ENCODE measurements at regions not wholly inside any gene's neighbourhood (a gene's known extent, or its start where the extent isn't known, plus 50 kb on each side); places are given as distances from the start of the nearest gene placed in this dataset.
A peak's percentile ranks its signal among the peaks of the same experiment; 100 is the strongest.

DNA sequence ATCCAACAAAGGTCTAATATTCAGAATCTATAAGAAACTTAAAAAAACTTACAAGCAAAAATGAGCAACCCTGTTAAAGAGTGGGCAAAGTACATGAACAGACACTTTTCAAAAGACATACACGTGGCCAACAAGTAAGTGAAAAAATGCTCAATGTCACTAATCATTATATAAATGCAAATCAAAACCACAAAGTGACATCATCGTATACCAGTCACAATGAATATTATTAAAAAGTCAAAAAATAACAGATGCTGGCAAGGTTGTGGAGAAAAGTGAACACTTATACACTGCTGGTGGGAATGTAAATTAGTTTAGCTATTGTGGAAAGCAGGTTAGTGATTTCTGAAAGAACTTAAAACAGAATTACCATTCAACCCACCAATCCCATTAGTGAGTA is 199.1 kb downstream of the SNAPC1 start:
- DNase-seq = no peak
- FAIRE-seq = no peak
- H3K36me3 ChIP-seq (ENCODE audit: control insufficient read depth in 3 of 3, insufficient read depth in 2 of 3, low read depth in 1 of 3, low read length in 3 of 3) = no peaks in the 10 kb centered on the region
- no peak overlapping the region for H3K4me3 ChIP-seq (ENCODE audit: low read depth in 1 of 3, low read length in 3 of 3)
- H3K4me1 ChIP-seq (ENCODE audit: control insufficient read depth in 3 of 3, insufficient read depth in 2 of 3, low read depth in 1 of 3, low read length in 2 of 3) = no peaks in the 10 kb centered on the region
- H3K27me3 ChIP-seq (ENCODE audit: control insufficient read depth in 3 of 3, insufficient read depth in 3 of 3, low read length in 3 of 3) = no peaks in the 10 kb centered on the region
- WGBS, 3 donors = 66 to 88% (median 80%) methylated on average over 2 of the region's 2 CpGs
- no peaks in the 10 kb centered on the region for H3K9me3 ChIP-seq (ENCODE audit: control insufficient read depth in 2 of 2, insufficient read depth in 1 of 2, low read depth in 1 of 2, low read length in 1 of 2)
- no peak overlapping the region for H3K27ac ChIP-seq (ENCODE audit: low read depth in 1 of 3, low read length in 2 of 3)

DNA sequence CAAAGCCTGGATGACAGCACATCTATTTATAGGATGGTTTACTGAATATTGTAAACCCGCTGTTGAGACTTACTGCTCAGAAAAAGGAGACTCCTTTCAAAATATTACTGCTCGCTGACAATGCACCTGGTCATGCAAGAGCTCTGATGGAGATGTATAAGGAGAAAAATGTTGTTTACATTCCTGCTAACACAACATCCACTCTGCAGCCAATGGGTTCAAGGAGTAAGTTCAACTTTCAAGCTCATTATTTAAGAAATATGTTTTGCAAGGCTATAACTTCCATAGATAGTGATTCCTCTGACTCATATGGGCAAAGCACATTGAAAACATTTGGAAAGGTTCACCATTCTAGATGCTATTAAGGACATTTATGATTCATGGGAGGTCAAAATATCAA is 201.7 kb downstream of the SNAPC1 start:
- WGBS, 3 donors = 87 to 96% (median 88%) methylated on average over 2 of the region's 2 CpGs
- DNase-seq (no peak), FAIRE-seq (no peak)
- H3K27ac ChIP-seq (ENCODE audit: low read depth in 1 of 3, low read length in 2 of 3) = no peak overlapping the region
- H3K4me1 ChIP-seq (ENCODE audit: control insufficient read depth in 3 of 3, insufficient read depth in 2 of 3, low read depth in 1 of 3, low read length in 2 of 3) = no peaks in the 10 kb centered on the region
- no peaks in the 10 kb centered on the region for H3K9me3 ChIP-seq (ENCODE audit: control insufficient read depth in 2 of 2, insufficient read depth in 1 of 2, low read depth in 1 of 2, low read length in 1 of 2)
- no peaks in the 10 kb centered on the region for H3K36me3 ChIP-seq (ENCODE audit: control insufficient read depth in 3 of 3, insufficient read depth in 2 of 3, low read depth in 1 of 3, low read length in 3 of 3)
- H3K4me3 ChIP-seq (ENCODE audit: low read depth in 1 of 3, low read length in 3 of 3) = no peak overlapping the region
- H3K27me3 ChIP-seq (ENCODE audit: control insufficient read depth in 3 of 3, insufficient read depth in 3 of 3, low read length in 3 of 3) = no peaks in the 10 kb centered on the region

GRCh38 chr14:61965030-61965745 is 203.0 kb downstream of the SNAPC1 start:
- Histone ChIP-seq H3K4me3 (ENCODE audit: low read depth in 1 of 3, low read length in 3 of 3) (no peak overlapping the region), H3K27ac (ENCODE audit: low read depth in 1 of 3, low read length in 2 of 3) (no peak overlapping the region), H3K36me3 (ENCODE audit: control insufficient read depth in 3 of 3, insufficient read depth in 2 of 3, low read depth in 1 of 3, low read length in 3 of 3) (no peaks in the 10 kb centered on the region), H3K4me1 (ENCODE audit: control insufficient read depth in 3 of 3, insufficient read depth in 2 of 3, low read depth in 1 of 3, low read length in 2 of 3) (no peaks in the 10 kb centered on the region), H3K9me3 (ENCODE audit: control insufficient read depth in 2 of 2, insufficient read depth in 1 of 2, low read depth in 1 of 2, low read length in 1 of 2) (no peaks in the 10 kb centered on the region), H3K27me3 (ENCODE audit: control insufficient read depth in 3 of 3, insufficient read depth in 3 of 3, low read length in 3 of 3) (no peaks in the 10 kb centered on the region)
- DNase-seq (no peak), FAIRE-seq (no peak)
- 84 to 91% (median 86%) methylated on average over 2 of the region's 2 CpGs for WGBS, 3 donors

DNA sequence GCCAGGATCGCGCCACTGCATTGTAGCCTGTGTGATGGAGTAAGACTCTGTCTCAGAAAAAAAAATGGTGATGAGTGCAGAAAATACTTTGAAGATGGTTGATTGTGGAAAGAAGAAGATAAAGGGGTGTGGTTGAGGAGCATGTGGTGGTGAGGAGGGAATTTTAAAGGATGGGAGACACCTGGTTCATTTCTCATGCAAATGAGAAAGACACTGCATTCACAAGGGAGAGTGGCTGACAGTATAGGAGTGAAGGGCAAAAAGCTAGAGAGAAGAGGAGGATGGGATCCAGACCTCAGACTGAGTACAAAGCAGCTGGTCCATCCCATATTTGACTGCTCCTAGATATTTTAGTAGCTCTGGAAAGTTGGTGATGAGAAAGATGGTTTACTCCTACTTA is 206.0 kb downstream of the SNAPC1 start:
- FAIRE-seq (no peak), DNase-seq (no peak)
- no peaks in the 10 kb centered on the region for H3K36me3 ChIP-seq (ENCODE audit: control insufficient read depth in 3 of 3, insufficient read depth in 2 of 3, low read depth in 1 of 3, low read length in 3 of 3)
- H3K9me3 ChIP-seq (ENCODE audit: control insufficient read depth in 2 of 2, insufficient read depth in 1 of 2, low read depth in 1 of 2, low read length in 1 of 2) = no peaks in the 10 kb centered on the region
- WGBS, 3 donors = 91 to 100% (median 98%) methylated on average over 2 of the region's 2 CpGs
- H3K4me3 ChIP-seq (ENCODE audit: low read depth in 1 of 3, low read length in 3 of 3) = no peak overlapping the region
- H3K27ac ChIP-seq (ENCODE audit: low read depth in 1 of 3, low read length in 2 of 3) = no peak overlapping the region
- no peaks in the 10 kb centered on the region for H3K27me3 ChIP-seq (ENCODE audit: control insufficient read depth in 3 of 3, insufficient read depth in 3 of 3, low read length in 3 of 3)
- H3K4me1 ChIP-seq (ENCODE audit: control insufficient read depth in 3 of 3, insufficient read depth in 2 of 3, low read depth in 1 of 3, low read length in 2 of 3) = no peaks in the 10 kb centered on the region

- Histone ChIP-seq H3K4me1 (ENCODE audit: control insufficient read depth in 3 of 3, insufficient read depth in 2 of 3, low read depth in 1 of 3, low read length in 2 of 3) (no peaks in the 10 kb centered on the region), H3K4me3 (ENCODE audit: low read depth in 1 of 3, low read length in 3 of 3) (no peak overlapping the region), H3K27ac (ENCODE audit: low read depth in 1 of 3, low read length in 2 of 3) (no peak overlapping the region), H3K36me3 (ENCODE audit: control insufficient read depth in 3 of 3, insufficient read depth in 2 of 3, low read depth in 1 of 3, low read length in 3 of 3) (no peaks in the 10 kb centered on the region), H3K27me3 (ENCODE audit: control insufficient read depth in 3 of 3, insufficient read depth in 3 of 3, low read length in 3 of 3) (peaks cover 0 to 2% (median 0%) of the 10 kb centered on the region in 3 donors), H3K9me3 (ENCODE audit: control insufficient read depth in 2 of 2, insufficient read depth in 1 of 2, low read depth in 1 of 2, low read length in 1 of 2) (peaks cover 0 to 8% of the 10 kb centered on the region in 2 donors)
- FAIRE-seq (no peak), DNase-seq (no peak)
- WGBS, 3 donors = 79 to 82% (median 81%) methylated on average over 3 of the region's 3 CpGs
Measured at GRCh38 chr14:61972711-61973110, 210.5 kb downstream of the SNAPC1 start.

- H3K27me3 ChIP-seq (ENCODE audit: control insufficient read depth in 3 of 3, insufficient read depth in 3 of 3, low read length in 3 of 3) = peaks cover 0 to 2% (median 0%) of the 10 kb centered on the region in 3 donors
- DNase-seq (no peak), FAIRE-seq (no peak)
- no peaks in the 10 kb centered on the region for H3K4me1 ChIP-seq (ENCODE audit: control insufficient read depth in 3 of 3, insufficient read depth in 2 of 3, low read depth in 1 of 3, low read length in 2 of 3)
- no peaks in the 10 kb centered on the region for H3K36me3 ChIP-seq (ENCODE audit: control insufficient read depth in 3 of 3, insufficient read depth in 2 of 3, low read depth in 1 of 3, low read length in 3 of 3)
- H3K9me3 ChIP-seq (ENCODE audit: control insufficient read depth in 2 of 2, insufficient read depth in 1 of 2, low read depth in 1 of 2, low read length in 1 of 2) = peaks cover 0 to 9% of the 10 kb centered on the region in 2 donors
- no peak overlapping the region for H3K27ac ChIP-seq (ENCODE audit: low read depth in 1 of 3, low read length in 2 of 3)
- WGBS, 3 donors = 90 to 94% (median 90%) methylated on average over 5 of the region's 5 CpGs
- no peak overlapping the region for H3K4me3 ChIP-seq (ENCODE audit: low read depth in 1 of 3, low read length in 3 of 3)
Measured at GRCh38 chr14:61973981-61974380, 211.8 kb downstream of the SNAPC1 start.

DNA sequence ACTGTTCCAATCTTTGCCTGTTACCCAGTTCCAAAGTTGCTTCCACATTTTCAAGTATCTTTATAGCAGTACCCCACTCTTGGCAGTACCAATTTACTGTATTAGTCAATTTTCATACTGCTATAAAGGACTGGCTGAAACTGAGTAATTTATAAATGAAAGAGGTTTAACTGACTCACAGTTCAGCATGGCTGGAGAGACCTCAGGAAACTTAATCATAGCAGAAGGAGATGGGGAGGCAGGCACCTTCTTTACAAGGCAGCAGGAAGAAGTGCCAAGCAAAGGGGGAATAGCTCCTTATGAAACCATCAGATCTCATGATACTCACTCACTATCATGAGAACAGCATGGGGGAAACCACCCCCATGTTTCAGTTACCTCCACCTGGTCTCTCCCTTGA is 215.0 kb downstream of the SNAPC1 start:
- DNase-seq (no peak), FAIRE-seq (no peak)
- Histone ChIP-seq H3K27me3 (ENCODE audit: control insufficient read depth in 3 of 3, insufficient read depth in 3 of 3, low read length in 3 of 3) (peaks cover 0 to 2% (median 0%) of the 10 kb centered on the region in 3 donors), H3K27ac (ENCODE audit: low read depth in 1 of 3, low read length in 2 of 3) (no peak overlapping the region), H3K4me3 (ENCODE audit: low read depth in 1 of 3, low read length in 3 of 3) (no peak overlapping the region), H3K36me3 (ENCODE audit: control insufficient read depth in 3 of 3, insufficient read depth in 2 of 3, low read depth in 1 of 3, low read length in 3 of 3) (no peaks in the 10 kb centered on the region), H3K4me1 (ENCODE audit: control insufficient read depth in 3 of 3, insufficient read depth in 2 of 3, low read depth in 1 of 3, low read length in 2 of 3) (no peaks in the 10 kb centered on the region), H3K9me3 (ENCODE audit: control insufficient read depth in 2 of 2, insufficient read depth in 1 of 2, low read depth in 1 of 2, low read length in 1 of 2) (peaks cover 0 to 9% of the 10 kb centered on the region in 2 donors)

DNA sequence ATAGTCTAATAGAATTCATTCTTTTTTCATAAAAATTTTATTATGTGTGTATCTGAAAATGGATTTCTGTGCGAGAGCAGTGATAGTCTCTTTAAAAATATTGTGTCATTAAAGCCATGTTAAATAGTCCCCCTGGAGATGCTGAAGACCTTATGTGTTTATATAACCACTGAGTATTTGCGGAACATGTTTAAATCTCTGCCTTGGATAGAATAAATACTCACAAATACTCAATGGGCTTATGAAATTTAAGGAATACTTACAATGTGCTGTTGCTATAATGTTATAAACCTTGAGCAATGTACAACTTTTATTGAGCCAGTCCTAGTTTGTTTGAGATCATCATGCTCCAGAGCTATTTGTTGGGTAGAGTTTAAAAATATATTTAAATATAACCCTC is 226.0 kb downstream of the SNAPC1 start:
- no peaks in the 10 kb centered on the region for H3K27me3 ChIP-seq (ENCODE audit: control insufficient read depth in 3 of 3, insufficient read depth in 3 of 3, low read length in 3 of 3)
- no peak for FAIRE-seq

DNA sequence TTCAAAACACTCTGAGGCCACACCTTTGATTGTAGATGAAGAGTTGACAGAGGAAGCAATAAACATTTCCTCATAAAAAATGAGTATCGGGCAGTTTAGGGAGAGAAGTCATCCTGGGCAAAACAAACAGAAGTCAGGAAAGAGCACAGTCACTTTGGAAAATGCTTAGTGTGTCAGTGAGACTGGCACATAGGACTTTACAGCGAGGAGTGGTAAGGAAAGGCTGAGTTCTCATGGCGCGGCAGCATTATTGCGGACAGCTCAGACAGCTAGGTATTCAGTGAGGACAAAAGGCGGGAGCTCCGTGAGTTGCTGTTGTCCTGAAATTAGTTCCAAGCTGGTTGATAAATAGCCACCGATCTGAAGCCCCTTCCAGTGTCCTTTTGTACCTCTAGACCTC is 229.9 kb downstream of the SNAPC1 start:
- Histone ChIP-seq H3K9me3 (ENCODE audit: control insufficient read depth in 2 of 2, insufficient read depth in 1 of 2, low read depth in 1 of 2, low read length in 1 of 2) (no peaks in the 10 kb centered on the region), H3K4me1 (ENCODE audit: control insufficient read depth in 3 of 3, insufficient read depth in 2 of 3, low read depth in 1 of 3, low read length in 2 of 3) (no peaks in the 10 kb centered on the region), H3K36me3 (ENCODE audit: control insufficient read depth in 3 of 3, insufficient read depth in 2 of 3, low read depth in 1 of 3, low read length in 3 of 3) (no peaks in the 10 kb centered on the region), H3K27me3 (ENCODE audit: control insufficient read depth in 3 of 3, insufficient read depth in 3 of 3, low read length in 3 of 3) (no peaks in the 10 kb centered on the region), H3K27ac (ENCODE audit: low read depth in 1 of 3, low read length in 2 of 3) (no peak overlapping the region), H3K4me3 (ENCODE audit: low read depth in 1 of 3, low read length in 3 of 3) (no peak overlapping the region)
- WGBS, 3 donors = 30 to 58% (median 47%) methylated on average over 8 of the region's 8 CpGs
- peak; percentile 4 to 11 for DNase-seq
- FAIRE-seq = no peak

More for the DNA sequence above, 226.0 kb downstream of the SNAPC1 start:
- Histone ChIP-seq H3K4me1 (ENCODE audit: control insufficient read depth in 3 of 3, insufficient read depth in 2 of 3, low read depth in 1 of 3, low read length in 2 of 3) (no peaks in the 10 kb centered on the region), H3K36me3 (ENCODE audit: control insufficient read depth in 3 of 3, insufficient read depth in 2 of 3, low read depth in 1 of 3, low read length in 3 of 3) (no peaks in the 10 kb centered on the region), H3K27ac (ENCODE audit: low read depth in 1 of 3, low read length in 2 of 3) (no peak overlapping the region), H3K4me3 (ENCODE audit: low read depth in 1 of 3, low read length in 3 of 3) (no peak overlapping the region), H3K9me3 (ENCODE audit: control insufficient read depth in 2 of 2, insufficient read depth in 1 of 2, low read depth in 1 of 2, low read length in 1 of 2) (no peaks in the 10 kb centered on the region)
- WGBS, 3 donors = 68 to 93% (median 85%) methylated on average over 2 of the region's 2 CpGs
- DNase-seq = no peak

All from small intestine (tissue), 7 donors.